MV-4-11 (cell line): ENCODE measurements at regions not wholly inside any gene's neighbourhood (a gene's known extent, or its start where the extent isn't known, plus 50 kb on each side); places are given as distances from the start of the nearest gene placed in this dataset.

Experiments used
- DNase-seq: peaks from one replicate; lab custom pipeline; 2025; lab: John Stamatoyannopoulos, UW

DNA sequence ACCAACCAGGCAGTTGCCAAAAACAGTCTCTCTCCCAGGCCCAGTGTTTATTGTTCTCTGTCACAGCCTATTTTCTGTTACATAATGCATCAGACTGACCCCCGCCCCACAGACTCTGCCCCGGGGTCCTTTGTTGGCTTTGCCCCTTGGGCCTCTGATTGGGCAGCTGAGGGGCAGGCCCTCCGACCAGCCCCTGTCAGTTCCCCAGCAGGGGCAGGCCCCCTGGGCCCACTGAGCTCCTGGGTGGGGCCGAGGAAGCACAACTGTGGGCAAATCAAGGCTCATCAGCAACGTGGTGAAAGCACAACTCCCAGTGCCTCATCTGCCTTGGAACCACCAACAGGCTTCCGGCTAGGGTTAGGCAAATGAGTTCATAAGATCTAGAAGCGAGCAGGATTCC, 160.1 kb upstream of the MYCN start:
- DNase-seq: no peak

DNA sequence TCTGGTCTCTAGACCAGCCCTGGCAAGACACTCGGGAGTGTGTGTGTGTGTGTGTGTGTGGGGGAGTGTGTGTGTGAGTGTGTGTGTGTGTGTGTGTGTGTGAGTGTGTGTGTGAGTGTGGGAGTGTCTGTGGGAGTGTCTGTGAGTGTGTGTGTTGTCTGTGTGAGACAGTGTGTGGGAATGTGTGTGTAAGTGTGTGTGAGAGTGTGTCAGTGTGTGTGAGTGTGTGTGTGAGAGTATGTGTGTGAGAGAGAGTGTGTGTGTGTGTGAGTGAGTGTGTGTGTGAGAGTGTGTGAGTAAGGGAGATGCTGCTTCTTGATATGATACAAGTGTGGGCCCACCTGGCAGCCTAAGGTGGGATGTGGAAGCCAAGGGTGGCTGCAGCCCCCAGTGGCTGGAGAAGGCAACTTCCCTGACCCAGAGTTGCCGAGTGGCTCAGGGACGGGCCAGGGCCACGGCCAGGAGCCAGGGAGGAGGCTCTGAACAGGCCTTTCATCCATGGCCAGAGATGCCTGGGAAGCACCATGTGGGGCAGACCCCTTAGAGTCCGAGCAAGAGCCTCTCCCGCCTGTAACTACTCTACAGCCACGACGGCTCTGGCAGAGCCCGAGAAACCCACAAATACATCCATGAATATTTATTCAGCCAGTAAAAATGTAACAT, 159.3 kb upstream of the MYCN start:
- DNase-seq: no peak

DNA sequence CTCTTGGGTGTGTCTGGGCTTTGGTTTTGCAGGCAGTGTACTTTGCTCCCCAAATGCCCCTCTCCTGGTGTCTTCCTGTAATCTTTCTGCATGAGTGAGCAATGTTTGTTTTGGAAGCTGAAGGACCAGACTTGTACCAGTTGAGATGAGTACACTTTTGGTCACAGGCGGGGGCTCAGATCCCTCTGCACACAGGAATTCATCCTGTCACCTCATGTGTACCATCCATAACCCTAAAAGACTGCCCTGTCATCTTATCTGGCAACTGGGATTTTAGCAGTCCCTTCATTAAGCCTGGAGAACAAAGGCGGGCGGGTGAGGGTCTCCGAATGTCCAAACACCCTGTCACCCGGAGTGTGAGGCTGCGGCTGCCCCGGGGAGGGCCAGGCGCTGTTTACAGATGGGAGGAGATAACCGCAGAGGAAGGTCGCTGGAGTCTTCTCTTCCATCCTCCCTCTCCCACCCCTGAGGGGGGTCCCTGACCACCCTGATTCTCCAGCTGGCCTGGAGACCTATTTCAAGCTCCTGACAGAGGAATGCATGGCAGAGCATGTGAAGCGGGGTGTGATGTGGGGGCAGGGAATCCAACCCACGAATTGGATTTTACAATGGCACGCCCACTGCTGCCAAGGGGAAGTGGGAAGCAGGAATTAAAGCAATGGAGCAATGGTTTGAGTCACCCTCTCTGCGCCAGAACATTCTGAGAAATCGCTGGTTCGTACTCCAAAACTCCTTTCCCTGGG, 158.2 kb upstream of the MYCN start:
- DNase-seq: peak; percentile 1

- no peak for DNase-seq
Observed at GRCh38 chr2:15782769-15783294, 157.5 kb upstream of the MYCN start.

DNA sequence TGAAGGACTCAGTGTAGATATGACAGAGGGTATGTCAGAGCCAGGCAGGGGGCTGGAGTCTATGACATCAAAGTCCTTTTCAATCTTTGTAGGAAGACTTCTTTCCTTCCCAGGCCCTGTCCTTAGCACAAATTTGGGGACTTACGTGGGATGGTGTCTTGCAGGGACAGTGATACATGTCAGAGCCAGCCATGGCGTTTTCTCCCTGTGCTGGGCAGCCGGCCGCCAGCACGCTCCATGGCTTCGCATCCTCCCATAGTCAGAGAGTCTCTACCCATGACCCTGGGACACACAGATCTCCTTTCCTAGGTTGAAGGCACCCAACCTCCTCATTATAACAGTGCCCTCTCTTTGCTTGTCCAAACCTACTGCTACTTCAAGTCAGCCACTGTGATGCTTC, 156.9 kb upstream of the MYCN start:
- DNase-seq: no peak

- no peak for DNase-seq
Observed at GRCh38 chr2:15784106-15784885, 156.1 kb upstream of the MYCN start.

DNA sequence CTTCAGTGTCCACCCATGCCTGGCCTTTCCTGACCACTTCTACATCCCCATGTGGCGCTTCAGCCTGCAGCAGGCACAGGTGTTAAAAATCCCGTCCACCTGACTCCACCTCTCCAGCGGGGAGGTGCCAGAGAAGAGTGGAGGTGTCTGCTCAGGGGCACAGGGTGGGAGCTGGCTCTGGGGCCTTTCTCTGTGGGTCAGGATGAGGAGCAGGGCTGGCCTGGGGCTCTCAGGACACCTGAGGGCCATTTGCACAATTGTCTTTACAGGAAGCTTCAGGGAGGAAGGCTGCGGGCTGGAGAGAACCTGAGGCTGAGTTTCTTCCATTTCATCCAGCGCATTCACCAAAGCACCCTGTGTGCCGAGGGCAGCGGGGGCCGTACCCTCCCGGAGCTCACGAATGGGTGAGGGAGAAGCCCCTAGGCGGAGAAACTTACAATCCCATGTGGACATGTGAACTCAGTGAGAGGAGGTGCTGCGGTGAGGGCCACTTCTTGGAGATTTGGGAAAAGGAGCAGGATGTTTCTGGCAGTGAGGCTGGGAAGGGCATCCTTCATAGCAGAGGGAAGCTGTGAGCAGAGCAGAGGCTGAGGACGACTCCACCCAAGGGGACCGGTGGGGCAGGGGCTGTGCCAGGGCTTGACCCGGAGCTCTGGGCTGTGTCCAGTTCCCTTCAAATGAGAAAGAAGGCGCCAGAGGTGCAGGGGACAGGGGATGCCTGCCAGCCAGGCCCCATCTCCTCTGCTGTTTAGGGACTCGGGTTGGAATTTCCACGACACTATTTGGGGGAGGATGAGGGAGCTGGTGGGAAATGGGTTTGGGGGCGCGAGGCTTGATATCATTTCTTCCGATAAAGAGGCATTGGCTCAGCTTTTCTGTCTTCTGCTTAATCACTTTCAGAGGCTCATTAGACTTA, 155.2 kb upstream of the MYCN start:
- no peak for DNase-seq

- no peak for DNase-seq
Observed at GRCh38 chr2:15786003-15786654, 154.2 kb upstream of the MYCN start.

DNA sequence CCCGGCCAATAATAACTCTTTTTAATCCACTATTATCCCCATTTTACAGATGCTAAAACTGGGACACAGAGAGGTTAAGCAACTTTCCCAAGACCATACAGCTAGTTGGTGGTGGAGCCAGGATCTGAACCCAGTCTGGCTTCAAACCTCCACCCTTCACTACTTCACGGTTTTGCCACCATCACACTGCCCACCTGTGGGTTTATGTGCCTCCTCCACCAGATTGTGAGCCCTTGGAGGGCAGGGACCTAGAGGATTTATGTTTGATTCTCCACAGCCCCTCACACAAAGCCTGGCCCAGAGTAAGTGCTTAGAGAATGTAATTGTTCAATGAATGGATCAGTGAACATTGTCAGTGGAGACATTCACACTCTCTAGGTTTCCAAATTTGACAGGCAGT, 153.4 kb upstream of the MYCN start:
- DNase-seq: no peak

GRCh38 chr2:15787535-15788454, 152.6 kb upstream of the MYCN start:
- DNase-seq: no peak

DNA sequence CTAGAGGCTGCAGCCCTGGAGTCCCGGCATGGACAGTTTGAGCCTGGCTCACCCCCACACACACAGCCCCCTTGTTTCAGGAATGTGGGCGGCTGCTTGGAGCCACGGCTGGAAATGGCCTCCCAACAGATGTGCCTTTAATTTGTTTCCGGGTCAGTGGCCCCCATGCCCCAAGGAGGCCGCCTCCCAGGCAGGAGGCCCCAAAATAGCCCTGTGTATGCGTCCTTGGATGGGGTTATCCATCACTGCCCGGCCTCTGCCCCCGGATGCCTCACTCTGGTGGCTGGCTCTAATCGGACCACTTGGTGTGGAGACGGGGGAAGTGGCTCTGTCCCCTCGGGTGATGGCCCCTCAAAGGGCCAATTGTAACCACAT, 151.9 kb upstream of the MYCN start:
- no peak for DNase-seq

DNA sequence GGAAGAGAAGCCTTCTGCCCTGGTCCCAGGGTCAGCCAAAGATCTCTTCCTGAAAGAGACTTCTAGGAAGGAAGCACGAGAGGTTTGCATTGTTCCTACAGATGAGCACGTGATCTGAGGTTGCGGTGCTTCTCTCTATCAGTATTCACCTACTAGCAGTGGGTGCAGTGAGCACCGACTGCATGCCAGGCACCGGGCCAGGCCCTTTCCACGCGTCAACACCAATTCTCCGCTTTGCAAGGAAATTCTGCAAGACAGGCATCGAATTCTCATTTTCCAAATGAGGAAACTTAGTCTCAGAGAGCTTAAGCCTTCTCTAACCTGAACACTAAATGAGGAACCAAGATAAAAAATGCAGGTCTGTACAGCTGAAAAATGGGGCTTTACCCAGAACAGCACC, 151.5 kb upstream of the MYCN start:
- no peak for DNase-seq

DNA sequence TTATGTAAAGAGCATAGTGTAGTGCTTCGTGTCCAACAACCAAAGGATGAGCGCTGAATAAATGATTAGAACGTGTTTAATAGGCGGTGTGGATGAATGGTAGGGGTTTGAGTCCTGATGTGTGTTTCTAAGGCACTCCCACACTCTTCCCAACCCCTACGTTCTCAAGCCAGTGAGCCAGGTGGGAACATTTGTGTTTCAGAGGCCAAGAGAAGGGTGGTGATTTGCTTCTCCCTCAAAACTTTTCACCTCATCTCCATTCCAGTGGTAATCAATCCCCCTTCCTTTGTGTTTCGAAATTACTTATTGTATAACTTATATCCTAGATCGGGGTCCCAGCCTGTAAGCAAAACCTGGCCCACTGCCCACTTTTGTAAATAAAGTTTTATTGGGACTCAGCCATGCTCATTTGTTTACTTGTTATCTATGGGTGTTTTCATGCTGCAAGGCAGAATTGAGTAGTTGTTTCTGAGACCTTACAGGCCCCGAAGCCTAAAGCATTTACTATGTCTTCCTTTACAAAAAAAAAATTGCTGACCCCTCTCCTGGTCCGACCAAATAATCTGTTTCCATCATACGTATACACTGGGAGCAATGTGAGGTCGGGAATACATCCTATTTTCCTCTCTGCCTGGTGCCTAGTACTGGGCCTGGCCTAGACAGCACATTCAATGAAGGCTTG, 150.8 kb upstream of the MYCN start:
- DNase-seq: no peak

- no peak for DNase-seq
Observed at GRCh38 chr2:15790326-15790725, 150.0 kb upstream of the MYCN start.

- DNase-seq: no peak
Observed at GRCh38 chr2:15790838-15791237, 149.5 kb upstream of the MYCN start.

- no peak for DNase-seq
Observed at GRCh38 chr2:15791294-15791693, 149.1 kb upstream of the MYCN start.

- no peak for DNase-seq
Observed at GRCh38 chr2:15792331-15792730, 148.0 kb upstream of the MYCN start.

- DNase-seq: no peak
Observed at GRCh38 chr2:15793078-15793913, 147.1 kb upstream of the MYCN start.

DNA sequence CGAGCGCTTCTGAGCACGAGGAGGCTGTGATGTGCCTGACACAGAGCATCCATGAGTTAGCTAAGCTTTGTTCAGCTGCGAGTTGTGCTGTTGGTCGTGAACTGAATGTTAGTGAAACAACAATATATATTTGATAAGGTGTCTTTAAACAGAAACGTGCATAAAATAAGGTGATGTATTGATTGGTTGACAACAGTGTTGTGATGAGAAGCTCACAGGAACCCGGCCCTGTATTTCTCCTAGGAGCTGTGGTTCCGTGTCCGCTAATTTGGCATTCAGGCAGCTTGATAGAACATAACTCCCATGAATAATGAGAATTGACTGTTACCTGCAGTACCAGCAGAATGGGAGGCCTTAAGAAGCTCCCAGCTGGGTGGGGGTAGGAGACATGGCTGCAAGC, 146.4 kb upstream of the MYCN start:
- DNase-seq: no peak
